Kidney epithelial cell (primary cell): ENCODE measurements at regions not wholly inside any gene's neighbourhood (a gene's known extent, or its start where the extent isn't known, plus 50 kb on each side); places are given as distances from the start of the nearest gene placed in this dataset.

ENCODE experiments used
- DNase-seq: peaks from one replicate; pipeline ENCODE4 v3.0.0-alpha.2; 2010; ENCODE audit warnings: low read depth
- H3K27me3 ChIP-seq: 2 replicates; pipeline ENCODE4 v1.6.0; 2011; ENCODE audit warnings: low read length; ENCODE audit not compliant: control insufficient read depth, insufficient read depth
- H3K36me3 ChIP-seq: 2 replicates; pipeline ENCODE4 v1.5.1; 2011; ENCODE audit warnings: low read length; ENCODE audit not compliant: control insufficient read depth, insufficient read depth
- H3K4me3 ChIP-seq: 2 replicates; pipeline ENCODE4 v1.5.1; 2011; ENCODE audit warnings: low read depth, mild to moderate bottlenecking, control low read depth, low read length
- CTCF ChIP-seq: IDR thresholded peaks from 2 replicates; pipeline ENCODE4 v1.5.1; 2011; ENCODE audit warnings: mild to moderate bottlenecking, moderate library complexity, low read length, control low read depth, inconsistent platforms; ENCODE audit not compliant: insufficient read depth, poor library complexity, severe bottlenecking

- TF ChIP-seq CTCF, result no peak
- Histone ChIP-seq H3K36me3 (no peaks in the 10 kb centered on the region), H3K4me3 (no peak overlapping the region), H3K27me3 (no peaks in the 10 kb centered on the region)
- no peak for DNase-seq
Measured at GRCh38 chr4:36930562-36931111, 313.9 kb upstream of the NWD2 start.

DNA sequence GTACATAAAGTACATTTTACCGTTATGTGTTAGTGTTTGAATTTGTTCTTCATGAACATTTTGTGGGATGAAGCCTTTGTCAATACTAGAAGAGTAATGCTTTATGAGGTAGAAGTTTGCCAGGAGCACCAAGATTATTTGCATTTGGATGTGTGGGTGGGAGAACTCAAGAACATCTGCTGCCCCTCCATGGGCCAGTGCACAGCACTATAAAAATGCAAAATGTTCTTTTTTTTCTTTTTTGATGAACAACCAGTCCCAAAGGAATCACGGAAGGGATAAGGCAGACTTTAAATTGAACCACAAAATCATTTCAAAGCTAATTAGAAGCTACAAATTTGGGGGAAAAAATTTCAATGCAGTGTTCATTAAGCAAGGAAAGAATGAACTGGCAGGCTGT lies 300.3 kb upstream of the NWD2 start:
- no peak for DNase-seq
- Histone ChIP-seq H3K4me3 (no peak overlapping the region), H3K27me3 (no peaks in the 10 kb centered on the region), H3K36me3 (no peaks in the 10 kb centered on the region)
- no peak for TF ChIP-seq CTCF

DNA sequence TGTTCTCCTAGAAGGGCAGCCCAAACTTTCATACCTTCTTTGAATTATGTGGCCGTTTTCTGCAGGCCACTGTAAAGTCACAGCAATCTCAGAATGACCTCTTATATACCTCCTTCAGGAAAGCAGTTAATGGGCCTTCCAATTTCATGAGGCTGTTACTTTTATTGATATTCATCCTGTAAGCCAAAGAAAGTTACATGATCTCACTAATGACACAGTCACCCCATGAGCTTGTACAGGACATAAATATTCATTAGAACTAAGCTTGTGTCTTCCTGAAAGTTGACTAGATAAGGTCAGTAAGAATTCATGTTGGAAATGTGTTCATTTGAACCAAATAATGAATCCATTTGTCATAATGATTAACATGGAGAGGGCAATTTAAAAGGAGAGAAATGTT lies 283.1 kb upstream of the NWD2 start:
- Histone ChIP-seq H3K4me3 (no peak overlapping the region), H3K27me3 (no peaks in the 10 kb centered on the region), H3K36me3 (no peaks in the 10 kb centered on the region)
- DNase-seq, result no peak
- TF ChIP-seq CTCF, result no peak

DNA sequence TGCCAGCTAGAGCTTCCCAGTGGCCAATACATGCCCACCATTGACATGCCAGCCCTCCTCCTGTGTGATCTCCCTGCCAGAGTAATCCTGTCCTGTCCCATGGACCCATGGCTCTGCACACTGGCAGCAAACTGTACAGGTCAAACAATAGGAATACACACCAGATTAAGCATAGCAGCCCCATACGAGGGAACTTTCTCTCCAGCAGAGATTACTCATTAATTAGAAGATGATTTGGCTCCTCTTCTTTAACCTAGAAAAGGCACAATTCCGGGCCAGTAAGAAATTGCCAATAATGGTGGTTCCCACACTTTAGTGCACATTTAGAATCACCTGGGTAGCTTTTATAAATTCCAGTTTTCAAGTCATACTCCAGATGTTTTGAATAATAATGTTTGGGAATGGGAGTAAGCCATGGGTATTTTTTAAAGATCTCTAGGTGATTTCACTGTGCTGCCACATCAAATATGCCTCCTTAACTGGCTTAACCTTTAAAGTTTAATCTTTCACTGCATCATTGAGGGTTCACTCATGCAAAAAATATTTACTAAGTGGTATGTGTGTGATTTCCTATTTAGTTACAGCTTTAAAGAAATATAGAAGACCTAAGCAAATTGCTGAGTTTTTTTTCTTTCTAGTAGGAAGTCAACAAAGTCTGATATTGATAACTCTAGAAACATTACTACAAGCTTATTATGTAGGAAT lies 277.6 kb upstream of the NWD2 start:
- Histone ChIP-seq H3K4me3 (no peak overlapping the region), H3K27me3 (no peaks in the 10 kb centered on the region), H3K36me3 (no peaks in the 10 kb centered on the region)
- DNase-seq, result no peak
- no peak for TF ChIP-seq CTCF

DNA sequence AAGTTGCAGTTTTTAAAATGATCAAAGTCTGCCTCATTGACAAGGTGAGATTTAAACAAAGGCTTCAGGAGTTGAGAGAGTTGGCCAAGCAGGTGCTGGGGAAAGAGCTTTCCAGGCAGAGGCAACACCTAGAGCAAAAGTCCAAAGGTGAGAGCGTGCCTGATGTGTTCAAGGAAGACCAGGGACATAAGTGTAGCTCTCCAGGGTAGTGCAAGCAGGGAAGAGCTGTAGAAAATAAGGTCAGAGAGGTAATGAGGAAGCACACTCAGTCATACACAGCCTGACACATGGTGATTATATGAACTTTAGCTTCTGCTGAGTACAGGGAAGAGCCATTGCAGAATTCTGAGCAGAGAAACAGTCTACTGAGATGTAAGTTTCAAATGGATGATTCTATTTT lies 265.0 kb upstream of the NWD2 start:
- H3K27me3 ChIP-seq, result no peaks in the 10 kb centered on the region
- H3K36me3 ChIP-seq, result no peaks in the 10 kb centered on the region
- no peak for TF ChIP-seq CTCF
- DNase-seq, result no peak
- H3K4me3 ChIP-seq, result no peak overlapping the region

- DNase-seq, result no peak
- H3K27me3 ChIP-seq, result no peaks in the 10 kb centered on the region
- TF ChIP-seq CTCF, result no peak
- H3K4me3 ChIP-seq, result no peak overlapping the region
- H3K36me3 ChIP-seq, result no peaks in the 10 kb centered on the region
Measured at GRCh38 chr4:36990128-36990872, 254.2 kb upstream of the NWD2 start.
